ENCODE measurements at regions not wholly inside any gene's neighbourhood (a gene's known extent, or its start where the extent isn't known, plus 50 kb on each side); places are given as distances from the start of the nearest gene placed in this dataset.

DNA sequence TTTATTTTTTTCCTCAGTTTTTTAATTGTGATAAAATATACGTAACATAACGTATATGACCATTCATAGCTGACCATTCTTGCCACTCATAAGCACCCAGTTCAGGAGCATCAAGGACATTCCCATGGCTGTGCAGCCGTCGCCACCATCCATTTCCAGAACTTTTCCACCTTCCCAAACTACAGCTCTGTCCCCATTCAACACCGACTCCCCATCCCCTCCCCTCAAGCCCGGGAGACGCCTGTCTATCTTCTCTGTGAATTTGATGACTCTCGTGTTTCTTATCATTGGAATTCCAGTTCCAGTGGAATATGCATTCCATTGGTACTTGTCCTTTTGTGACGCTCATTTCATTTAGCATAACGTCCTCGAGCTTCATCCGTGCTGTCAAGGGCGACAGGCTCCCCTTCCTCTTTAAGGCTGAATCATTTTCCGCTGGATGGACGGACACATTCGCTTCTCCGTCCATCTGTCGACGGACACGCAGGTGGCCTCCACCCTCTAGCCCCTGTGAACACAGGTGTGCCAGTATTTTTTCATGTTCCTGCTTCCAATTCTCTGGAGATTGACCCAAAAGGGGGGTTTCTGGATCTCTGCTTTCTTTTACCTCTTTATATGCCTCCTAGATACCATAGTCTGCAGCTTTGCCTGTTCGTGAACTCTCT lies 88.1 kb downstream of the YTHDF1 start:
- DNase-seq: no peak

DNA sequence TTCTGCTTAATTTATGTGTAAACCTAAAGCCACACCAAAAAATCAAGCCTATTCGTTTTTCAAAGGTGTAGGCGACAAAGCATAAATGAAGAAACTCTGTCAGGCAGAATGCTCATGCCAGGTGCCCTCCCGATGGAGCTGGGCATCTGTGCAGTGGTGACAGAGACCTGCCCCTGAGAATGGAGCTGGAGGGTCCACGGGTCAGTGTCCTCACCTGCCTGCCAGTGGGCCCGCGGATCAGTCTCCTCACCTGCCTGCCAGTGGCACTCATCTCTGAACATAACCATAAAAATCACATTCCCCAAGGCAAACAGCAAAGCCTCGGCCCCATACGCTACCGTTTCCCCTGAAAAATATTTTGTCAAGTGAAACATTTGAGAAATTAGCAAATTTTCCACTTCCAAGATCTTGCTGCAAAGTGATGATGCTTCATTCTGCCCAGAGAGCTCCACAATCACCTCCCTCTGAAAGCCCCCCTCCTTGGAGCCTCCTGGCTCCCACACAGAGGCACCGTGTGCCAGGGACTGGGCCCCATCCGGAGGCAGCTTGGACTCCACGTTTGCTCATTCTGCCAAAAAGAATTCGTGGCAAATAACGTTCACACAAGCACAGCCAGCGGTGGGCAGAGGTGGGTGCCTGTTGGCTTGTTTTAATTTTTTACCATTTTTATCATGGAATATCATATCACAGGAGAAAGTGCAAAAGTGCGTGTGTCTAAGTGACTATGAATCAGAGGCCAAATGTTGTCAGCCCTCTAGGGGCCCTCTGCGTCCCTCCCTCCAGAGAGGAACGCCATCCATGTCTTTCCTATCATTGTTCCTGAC lies 88.8 kb downstream of the YTHDF1 start:
- DNase-seq: no peak

DNA sequence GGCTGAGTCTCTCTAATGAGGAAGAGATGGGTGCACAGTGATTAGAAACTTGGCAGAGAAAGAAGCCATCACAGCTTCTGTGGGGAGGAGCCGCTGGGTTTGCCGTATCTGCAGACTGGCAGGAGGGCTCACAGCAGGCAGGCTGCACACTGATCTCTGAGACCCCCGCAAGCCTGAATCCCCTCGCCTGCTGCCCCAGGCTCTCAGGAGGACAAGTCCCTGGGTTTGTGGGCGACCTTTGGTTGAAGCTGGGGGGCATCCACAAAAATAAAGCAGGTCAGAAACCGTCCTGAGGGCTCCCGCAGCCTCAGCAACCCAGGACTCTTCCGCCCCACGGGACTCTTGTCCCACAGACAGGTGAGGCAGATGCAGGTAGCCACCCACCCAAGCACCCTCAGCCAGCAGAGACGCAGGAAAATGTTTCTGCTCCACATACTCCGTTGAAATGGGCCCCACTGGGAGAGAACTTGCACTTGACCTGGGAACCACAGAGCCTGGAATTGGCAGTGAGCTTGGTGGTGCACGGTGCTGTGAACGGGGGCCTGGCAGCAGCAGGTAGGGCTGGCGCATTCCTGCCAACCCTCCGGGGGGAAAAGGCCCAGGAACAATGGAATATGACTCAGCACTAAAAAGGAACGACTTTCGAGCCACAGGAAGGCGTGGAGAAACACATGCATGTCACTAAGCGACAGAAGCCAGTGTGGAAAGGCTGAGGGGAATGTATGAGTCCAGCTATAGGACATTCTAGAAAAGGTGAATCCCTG lies 89.9 kb downstream of the YTHDF1 start:
- no peak for DNase-seq

DNA sequence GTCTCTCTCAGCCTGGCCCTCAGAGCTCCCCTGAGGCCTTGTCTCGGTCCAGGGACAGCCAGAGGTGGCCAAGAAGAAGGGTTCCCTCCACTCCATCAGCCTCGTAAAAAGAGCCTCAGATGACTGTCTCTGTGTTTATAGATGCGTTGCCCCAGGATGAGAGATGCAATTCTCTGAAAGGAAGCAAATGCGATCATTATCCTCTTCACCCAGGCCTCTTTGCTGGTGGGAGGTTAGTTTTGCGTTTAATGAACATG lies 90.4 kb downstream of the YTHDF1 start:
- DNase-seq: no peak

DNA sequence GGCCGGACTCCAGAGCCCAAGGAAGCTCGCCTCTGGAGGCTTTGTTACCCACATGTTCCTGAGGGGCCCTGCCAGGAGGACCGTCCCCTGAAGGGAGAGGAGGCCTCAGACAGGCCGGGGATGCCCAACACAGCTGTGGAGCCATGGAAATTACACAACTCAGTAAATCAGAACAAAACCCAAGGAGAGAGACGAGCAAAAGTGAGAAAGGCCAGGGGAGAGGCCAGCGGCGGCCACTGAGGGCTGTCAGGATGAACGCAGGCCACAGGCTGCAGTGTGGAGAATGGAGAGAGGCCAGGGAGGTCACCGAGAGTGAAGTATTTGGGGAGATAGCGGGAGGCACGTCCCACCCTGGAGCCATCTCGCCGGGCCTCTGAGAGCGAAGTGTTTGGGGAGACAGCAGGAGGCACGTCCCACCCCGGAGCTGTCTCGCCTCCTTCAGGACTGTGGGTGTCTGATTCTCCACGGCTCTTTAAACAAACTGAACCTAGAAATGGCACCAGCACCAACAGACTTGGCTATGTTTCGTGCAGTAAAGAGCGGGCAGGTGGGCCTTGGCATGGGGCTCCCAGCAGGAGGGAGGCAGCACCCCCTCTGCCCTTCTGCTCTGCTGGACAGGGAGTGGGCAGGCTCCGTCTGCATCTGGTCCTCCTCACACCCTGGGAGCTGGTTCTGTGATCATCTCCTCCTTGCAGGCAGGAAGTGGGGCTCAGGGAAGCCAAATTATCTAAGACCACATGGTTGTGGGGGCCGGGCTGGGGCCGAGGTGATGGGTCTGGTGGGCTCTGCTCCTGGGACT lies 91.0 kb downstream of the YTHDF1 start:
- DNase-seq: no peak

DNA sequence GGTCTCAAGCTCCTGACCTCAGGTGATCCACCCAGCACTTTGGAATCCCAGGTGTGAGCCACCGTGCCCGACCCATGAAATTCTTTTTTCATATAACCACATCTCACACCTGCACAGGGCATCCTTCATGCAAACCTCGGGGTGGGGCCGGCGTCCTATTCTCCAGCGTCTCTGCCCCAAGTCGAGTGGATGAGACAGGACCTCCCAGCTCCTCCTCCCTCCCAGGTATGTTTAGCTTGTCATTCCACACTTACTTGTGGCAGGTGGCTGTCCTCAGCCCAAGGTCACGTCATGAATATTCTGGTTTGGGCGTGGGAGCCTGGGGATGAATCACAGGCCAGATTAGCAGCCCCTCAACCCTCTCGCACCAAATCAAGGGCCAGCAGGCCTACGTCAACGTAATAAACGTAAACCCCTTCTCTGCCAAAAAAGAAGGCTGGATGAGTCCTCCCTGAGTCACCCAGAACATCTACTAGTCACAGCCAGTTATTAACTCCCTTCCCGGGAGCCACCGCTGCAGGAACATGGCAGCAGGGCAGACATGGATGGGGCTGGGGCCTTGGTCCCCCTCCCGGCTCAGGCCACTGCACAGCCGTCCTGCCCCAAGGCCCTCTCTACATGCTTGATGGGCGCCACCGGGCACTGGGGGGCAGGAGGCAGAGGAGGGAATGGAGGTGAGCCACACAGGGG lies 91.7 kb downstream of the YTHDF1 start:
- DNase-seq: no peak

DNA sequence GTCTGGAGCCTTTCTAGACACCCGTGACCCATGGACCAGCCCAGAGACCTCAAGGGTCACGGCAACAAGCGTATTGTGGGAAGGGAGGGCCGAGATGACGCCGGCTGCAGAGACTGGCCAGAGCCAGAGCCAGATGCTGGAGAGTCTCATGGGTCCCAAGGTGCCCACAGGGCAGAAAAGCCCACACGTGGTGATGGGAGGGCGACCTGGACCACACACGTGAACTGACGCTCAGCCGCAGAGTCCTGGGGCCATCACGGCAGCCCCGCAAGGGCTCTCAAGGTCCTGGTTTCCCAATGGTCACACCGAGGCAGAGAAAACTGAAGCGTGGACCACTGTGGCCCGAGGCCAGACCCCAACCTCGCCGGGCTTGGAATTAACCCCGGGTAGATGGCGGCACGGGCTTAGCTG lies 92.6 kb downstream of the YTHDF1 start:
- DNase-seq: no peak

DNA sequence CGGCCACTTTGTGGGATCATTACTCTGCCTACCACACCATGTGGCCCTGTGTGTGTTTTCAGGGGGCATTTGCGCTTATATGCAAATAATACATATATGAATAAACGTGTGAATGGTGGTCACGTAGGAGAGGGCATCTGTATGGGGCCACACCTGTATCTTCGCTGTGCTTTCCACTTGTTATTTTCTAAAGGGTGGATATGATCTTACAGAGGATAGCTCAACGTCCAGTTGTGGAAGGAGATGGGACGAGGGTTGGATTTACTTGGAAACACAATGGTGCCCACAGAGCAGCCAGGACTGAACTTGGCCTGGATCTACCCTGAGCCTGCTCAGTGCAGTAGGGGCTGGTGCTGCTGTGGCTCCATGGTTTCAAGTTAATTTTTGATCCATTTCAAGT lies 93.3 kb downstream of the YTHDF1 start:
- DNase-seq: no peak

DNA sequence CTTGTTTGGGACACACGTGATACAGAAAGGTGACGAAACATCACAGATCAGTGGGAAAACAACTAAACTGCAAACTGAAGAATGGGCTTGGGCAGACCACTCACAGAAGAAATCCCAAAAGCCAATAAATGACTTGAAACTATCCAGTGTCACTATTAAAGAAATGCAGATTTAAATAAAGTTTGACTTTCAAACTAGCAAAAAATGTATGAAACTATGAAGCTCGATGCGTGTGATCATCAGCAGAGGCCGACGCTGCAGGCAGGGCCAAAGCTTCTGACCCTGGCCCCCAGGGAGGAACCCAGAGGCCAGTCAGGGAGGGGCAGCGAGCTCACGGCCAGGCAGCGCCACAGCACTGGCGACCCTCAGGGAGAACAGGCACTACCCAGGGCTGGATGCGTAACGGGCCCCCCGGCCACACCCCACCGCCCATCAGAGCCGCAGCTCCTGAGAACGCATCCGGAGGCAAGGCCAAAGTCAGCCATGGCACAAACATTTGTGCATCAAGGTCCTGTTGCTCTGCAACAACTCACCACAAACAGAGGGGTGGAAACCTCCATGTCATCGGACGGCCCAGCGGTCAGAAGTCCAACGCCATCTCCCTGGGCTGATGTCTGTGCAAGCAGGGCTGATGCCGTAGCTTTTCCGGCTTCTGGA lies 94.1 kb downstream of the YTHDF1 start:
- DNase-seq: no peak

DNA sequence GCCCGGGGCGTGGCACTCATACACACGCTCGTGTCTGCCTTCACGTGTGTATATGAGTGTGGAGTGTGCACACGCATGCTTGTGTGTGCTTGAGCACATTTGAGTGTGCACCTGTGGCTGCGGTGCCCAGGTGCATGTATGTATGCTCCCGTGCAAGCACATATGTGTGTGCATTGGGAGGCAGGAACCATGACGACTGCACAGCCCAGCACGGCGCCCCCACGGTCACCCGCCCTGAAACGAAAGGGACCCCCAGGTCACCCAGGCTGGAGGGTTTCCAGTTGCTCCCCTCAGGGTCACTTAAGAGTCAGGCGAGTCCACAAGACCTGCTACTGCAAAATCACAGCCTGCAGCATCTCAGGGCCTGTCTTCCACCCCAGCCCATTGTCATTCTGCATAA lies 94.7 kb downstream of the YTHDF1 start:
- DNase-seq: no peak

DNA sequence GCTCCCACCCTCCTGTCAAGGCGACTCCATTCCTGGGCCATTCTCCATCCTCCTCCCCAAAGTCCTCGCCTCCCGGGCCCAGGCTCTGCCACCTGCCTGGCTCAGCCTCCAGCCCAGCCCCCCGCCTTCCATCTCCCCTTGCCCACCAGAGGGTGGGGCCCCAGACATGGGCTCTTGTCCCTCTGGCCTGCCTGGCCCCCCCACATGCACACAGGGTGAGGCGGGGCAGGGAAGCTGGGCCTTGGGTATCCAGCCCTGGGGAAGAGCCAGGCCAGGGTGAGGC lies 95.2 kb downstream of the YTHDF1 start:
- no peak for DNase-seq

DNA sequence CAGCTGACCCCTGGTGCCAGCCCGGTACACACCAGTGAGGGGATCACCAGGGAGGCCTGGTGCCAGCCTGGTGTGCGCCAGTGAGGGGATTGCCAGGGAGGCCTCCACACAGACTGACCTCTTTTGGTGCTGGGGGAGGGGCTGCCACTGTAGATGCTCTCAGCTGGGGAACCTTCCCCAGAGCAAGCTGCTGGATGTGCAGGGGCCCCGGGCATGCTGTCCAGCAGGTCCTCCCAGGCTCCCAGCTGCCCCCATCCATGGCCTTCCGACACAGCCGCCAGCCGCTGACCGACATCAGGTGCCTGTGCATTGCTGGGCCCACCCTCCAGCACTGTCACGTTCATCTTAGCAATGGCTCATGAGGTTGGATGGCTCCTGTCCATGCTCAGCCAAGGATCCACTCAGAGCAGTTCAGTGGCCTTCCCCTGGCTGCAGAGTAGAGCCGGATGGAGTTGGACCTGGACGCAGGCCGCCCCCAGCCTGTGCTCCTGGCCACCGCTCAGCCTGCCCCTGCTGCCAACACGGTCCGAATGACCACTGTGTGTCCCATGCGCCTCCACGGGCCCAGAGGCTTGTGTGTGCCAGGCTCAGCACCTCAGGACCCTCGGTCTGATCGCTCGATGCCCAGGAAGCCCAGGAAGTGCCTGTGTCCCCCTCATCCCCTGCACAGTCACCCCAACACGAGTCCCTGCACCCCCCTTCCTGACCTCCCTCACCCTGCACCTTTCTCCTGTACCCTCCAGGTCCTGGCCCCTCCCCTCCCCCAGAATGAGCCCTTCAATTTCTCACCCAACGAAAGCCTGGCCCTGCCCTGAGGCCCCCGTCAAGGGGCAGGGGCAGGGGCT lies 95.7 kb downstream of the YTHDF1 start:
- no peak for DNase-seq

DNA sequence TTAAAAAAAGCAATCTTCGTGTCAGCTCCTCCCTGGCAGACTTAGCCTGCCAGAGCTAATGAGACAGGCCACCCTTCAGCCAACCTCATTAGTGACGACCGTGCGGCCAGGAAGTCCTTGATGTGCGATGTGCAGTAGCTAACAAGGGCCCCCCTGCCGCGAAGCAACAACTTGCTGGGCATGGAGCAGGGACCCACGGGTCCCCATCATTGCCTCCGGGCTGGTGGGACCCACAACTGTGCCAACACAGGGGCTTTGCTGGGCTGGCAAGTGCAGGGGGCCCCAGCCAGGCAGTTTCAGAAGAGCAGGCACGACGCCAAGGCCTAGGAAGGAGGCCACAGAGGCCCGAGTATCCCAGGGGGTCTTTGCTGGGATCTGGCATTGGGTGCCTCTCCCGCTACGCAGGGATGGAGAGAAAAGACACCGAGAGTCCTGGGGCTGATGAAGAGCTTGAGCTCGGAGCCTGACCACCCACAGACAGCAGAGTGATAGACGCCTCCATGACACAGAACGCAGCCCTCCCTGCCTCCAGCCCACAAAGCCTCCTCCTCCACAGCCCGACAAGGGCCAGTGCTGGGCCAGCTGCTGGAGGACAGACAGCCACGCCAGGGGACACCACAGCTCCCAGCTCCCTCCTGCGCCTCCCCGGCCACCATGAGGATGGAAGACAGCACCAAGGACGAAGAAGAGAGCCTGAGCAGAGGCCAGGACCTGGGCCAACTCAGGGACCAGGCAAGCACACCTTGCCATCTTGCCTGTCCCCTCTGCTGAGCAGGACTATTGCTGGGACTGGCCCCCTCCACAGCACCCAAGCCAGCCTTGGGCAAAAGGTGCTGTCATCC lies 96.6 kb downstream of the YTHDF1 start:
- DNase-seq: no peak

DNA sequence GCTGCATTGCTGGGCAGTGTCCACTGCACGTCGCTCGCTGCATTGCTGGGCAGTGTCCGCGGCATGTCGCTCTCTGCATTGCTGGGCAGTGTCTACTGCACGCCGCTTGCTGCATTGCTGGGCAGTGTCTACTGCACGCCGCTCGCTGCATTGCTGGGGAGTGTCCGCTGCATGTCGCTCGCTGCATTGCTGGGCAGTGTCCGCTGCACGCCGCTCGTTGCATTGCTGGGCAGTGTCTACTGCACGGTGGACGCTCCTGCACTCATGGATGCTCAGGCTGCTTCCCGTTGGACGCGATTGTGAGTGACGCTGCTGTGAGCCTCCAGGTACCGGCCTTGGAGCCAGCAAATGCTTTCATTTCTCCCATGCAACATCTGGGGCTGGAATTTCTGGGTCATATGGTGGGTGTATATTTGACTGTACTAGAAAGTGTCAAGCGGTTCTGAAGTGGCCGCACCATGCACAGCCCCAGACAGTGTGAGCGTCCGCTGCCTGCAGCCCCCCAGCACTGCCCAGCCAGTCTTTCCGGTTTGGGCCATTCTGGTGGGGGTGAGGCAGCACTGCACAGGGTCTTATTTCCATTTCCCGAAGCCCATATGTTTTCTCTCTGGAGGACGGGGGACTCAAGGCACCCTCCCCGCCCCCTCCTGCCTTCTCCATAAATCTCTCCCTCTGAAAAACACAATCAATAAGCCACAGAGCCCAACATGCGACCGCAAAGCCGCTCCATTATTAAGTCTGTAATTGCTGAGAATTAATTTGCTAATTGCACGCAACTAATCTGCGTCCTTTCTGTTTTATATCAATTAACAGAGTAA lies 97.4 kb downstream of the YTHDF1 start:
- no peak for DNase-seq

DNA sequence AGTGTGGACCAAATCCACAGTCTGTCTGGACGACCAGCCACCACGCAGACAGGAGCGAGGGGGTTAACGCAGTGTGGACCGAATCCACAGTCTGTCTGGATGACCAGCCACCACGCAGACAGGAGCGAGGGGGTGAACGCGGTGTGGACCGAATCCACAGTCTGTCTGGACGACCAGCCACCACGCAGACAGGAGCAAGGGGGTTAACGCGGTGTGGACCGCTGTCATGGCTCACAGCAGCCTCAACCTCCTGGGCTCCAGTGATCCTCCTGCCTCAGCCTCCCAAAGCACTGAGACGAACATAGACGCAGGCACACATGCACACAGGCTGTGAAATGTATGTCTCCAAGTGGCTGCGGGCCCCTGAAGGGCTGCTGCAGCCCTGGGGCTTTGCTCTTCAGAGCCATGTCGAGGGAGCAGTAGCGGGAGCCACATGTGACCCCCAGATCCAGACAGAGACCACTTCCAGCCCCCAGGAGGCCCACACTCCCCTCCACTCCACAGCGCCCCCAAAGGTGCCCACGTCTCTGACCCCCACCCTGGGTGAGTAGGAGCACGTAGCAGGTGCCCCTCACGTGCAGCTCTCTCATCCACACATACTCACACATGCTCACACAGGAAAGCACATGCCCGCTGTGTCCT lies 98.1 kb downstream of the YTHDF1 start:
- no peak for DNase-seq

DNA sequence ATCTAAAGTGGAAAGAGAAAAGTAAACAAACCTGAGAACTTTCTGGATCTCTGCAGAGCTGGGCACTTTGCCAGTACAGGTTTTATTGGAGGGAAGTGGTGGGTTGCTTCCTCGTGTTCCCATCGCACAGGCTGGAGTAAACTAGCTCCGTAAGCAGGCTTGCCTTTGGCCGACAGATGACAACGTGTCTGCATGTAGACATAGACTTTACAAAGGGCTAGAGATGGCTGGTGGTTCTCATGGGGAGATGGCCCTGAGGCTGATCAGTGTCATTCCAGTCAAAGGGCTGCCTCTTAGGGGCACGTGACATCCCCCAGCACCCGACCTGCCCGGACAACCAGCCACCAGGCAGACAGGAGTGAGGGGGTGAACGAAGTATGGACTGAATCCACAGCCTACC lies 98.8 kb downstream of the YTHDF1 start:
- DNase-seq: no peak

DNA sequence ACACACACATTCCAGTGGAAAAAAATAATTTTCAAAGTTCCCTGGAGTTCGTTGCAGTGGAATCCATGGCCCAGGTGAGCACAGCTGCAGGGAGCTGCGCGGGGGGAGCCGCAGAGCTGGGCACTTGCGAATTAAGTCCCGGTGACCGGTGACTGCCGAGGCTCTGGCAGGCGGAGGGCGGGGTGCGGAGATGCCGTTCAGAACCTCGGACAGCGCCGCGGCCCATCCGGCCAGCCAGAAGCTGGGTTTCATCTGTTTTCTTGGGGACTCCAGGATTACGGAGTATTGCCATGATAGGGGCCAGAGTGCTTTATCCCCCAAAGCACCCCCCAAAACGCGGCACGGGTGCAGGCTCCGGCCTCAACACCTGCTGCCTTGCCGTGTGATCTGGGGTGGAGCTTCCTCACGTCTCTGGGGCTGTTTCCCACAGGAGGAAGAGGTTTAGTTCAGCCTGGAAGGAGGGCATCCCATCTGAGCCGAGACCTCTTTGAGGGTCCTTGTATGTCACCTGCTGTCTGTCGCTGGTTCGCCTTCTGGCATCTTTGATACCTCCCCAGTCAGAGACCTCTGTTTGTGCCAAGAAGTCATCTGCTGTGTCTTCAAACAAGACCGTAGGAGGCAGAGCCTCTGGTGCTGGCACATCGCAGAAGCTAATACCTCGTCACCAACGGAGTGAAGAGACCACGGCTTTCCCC lies 99.4 kb downstream of the YTHDF1 start:
- DNase-seq: no peak

DNA sequence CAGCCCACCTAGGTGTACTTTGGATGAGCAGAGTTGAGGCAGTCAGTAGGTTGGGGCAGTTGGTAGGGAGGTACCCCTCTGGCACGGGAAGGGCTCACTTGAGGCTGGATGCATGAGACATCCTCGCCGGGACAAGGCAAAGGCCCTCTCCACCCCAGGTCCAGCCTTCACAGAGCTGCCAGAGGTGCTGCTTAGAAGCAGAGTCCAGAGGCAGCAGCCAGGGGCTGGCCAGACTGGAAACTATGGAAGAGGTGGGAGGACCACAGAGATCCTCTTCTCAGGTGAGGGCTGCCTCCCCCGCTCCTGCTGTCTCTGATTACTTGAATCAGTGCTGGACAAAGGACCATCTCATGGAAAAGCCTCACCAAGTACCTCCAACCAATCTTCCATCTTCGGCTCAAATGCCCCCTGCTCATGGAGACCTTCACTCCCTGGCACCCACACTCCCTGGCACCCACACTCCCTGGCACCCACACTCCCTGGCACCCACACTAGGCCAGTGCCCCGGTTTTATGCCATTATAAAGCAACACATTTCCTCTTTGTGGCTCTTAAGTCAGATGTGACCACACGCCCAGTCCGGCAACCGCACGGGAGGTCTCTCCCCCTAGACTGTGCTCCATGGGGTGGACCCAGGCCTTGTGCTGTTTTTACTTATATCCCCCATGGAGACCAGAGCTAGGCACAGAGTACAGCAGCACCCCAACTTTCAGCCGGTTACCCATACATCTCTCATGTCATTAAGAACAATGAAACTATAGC lies 100.1 kb downstream of the YTHDF1 start:
- DNase-seq: no peak
